ENCODE measurements at regions not wholly inside any gene's neighbourhood (a gene's known extent, or its start where the extent isn't known, plus 50 kb on each side); places are given as distances from the start of the nearest gene placed in this dataset.
"Not testable (repeated sequence)": the region's sequence is repeated elsewhere in the genome, so short reads cannot be mapped to it uniquely, and the experiment has no call there.

DNA sequence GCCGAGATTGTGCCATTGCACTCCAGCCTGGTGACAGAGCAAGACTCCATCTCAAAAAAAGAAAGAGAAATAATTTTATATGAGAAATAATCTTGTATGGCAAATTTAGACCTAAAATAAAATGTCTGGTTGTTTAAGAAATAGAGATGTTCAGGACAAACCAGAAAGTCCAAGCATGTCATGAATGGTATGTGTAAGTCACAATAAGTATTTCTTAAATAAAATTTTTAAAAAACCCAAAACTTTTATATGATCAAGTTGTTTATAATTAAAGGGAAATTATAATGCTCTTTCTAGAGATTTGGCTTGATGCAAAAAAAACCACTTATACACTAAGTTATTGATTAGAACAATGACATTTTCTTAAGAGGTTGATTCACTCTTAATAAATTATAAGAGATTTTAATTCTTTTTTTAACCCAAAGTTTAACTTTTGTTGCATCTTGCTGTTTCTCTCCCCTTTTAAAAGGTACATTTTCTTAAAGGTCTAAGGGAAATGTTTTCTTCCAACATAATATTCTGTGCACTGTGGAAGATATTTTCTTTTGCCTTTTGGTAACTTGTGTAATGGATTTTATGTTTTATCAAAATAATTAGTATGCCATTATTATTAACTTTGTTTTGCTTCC, 105.7 kb downstream of the RTP4 start:
- DNase-seq, result no peak

DNA sequence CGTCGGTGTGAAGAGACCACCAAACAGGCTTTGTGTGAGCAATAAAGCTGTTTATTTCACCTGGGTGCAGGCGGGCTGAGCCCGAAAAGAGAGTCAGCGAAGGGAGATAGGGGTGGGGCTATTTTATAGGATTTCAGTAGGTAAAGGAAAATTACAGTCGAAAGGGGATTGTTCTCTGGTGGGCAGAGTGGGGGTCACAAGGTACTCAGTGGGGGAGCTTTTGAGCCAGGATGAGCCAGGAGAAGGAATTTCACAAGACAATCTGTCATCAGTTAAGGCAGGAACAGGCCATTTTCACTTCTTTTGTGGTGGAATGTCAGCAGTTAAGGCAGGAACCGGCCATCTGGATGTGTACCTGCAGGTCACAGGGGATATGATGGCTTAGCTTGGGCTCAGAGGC, 98.1 kb downstream of the RTP4 start:
- DNase-seq, result not testable (repeated sequence)

DNA sequence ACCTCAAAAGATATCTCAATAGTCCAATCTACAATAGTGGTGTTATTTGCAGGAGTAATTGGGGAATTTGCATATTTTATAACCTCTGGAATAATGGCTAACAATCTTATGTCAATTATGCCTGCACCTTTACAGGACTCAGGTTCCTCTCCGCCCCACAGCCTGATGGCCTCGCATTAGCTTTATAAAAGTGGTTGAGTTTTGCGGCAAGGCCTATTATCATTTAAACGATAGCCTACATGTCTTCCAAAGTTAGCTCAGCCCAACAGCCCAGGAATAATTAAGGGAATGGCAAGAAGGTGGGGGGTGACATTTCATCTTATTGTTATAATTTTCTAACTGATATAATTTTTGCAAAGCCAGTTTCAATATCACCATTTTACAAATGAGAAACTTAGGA, 97.3 kb downstream of the RTP4 start:
- DNase-seq, result no peak

DNA sequence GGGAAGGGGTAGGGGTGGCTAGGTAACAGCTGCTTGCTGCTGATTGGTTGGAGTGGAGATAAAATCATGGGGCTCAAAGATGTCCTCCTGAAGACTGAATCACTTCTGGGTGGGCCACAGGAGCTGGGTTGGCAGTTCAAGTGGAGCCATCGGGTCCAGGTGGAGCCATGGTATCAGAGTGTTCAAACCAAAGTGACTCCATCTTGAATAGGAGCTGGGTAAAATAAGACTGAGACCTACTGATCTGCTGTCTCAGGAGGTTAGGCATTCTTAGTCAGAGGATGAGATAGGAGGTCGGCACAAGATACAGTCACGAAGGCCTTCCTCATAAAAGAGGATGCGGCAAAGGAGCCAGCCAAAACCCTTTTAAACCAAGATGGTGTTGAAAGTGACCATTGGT, 96.5 kb downstream of the RTP4 start:
- DNase-seq, result no peak

DNA sequence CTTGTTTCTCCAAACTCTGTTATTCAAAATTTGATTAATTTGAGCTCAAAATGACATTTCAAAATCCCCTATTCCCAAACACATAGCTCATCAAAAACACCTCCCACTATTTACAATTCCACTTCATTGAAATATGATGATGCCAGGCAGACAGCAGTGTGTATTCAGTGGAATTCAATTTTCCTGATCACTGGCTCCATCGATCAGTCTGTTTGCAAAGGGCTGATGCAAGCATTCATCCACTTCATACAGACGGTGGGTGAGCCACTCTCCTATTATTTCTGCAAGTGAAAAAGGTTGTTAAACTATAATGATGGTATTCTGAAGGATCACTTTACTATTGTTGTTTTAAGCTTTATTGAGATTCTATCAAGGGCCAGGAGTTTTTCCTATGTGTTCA, 90.7 kb downstream of the RTP4 start:
- DNase-seq, result no peak

DNA sequence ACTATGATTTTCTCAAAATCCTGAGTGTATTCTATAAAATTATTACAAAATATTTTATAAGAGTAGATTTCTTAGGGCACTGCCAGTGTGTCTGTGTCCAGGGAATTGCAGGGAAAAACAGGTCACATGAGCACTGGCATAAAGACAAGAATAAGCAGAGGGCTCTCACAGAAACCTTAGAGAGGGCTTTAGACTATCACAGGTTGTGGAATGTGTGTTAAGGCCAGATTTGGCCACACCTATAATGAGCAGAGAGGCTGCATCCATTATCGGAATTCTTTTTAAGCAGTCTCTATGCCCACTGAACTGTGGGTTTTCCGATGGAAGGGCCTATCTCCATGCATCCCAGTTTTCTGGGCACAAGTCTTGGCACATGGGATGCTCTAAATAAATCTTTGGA, 90.2 kb downstream of the RTP4 start:
- DNase-seq, result no peak

DNA sequence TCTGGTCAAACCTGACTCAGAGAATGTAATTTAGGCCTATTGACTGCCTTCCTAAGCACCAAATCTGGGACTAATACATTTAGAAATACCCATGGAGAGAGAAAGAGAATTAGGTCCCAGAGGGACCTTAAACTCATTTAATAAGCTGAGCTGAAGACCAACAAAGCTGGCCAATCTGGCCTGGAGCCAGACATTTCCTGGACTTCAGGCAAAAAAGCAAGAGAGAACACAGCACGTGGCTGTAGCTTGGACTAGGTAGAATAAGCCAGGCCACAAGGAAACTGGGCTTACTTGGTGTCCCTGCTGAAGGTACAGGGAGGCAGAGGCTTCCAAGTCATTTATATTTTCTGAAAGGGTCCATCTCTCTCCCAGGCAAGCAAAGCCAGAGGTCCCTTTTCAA, 88.1 kb downstream of the RTP4 start:
- DNase-seq, result no peak

DNA sequence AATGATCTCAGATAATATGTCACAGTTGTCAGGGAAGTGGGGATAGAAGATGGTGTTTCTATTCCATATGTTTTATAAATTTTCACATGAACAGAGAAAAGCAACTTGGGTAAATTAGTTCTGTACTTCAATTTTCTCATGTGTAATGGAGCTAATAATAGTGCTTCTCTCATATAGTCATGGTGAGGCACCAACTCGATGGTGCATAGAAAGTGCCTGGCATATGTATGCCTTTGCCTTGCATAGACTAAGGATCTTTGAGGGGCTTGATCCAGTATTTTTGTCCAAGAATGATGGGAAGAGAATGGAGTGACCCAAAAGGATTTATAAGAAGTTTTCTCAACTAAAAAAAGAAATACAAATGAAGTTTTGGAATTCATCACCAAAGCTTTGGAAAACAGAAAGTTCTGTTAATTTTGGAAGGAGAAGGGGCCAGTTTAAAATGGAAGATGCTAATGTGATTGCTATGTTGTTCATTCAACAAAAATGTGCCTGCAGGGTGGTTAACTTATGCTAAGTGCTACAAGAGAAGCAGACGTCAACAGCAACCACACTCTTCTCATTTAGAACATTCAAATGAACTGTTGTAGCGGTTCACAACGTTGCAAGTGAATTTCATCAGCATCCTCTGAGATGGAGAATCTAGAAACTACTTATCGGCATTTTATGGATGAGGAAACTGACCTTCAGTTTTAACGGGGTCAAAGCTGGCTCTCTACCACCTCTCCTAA, 86.1 kb downstream of the RTP4 start:
- no peak for DNase-seq

DNA sequence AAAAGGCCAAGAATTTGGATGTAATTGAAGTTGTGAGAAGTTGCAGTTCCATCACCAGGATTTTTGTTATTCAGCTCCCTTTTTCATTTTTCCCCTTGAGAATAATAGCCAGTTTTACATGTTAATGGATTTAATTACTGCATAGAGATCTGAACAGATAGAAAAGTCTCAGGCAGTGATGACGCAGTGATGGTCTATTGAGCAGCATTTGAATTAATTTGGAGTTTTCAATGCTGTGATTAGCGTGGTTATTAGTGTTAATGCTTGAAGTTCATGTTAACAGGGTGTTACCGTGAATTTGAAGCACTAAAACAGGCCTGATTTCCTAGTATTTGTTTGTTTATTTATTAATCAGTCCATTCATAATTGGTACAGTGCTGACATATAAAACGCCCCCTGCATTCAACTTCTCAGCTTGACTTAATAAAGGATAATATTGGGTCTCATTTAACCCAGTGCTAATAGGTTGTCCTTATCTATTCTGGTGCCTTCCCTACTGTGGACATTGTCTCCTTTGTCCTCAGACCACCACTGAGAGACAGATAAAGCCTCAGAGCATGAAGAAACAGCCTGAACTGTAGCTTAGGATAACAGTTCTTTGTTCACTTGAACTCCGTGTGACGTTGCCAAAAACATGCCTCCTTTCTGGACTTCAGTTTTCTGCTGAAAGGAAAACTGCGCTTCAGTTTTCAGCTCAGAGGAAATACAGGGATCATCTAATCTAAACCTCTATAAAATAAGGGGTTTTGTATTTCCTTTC, 82.4 kb downstream of the RTP4 start:
- DNase-seq, result no peak

DNA sequence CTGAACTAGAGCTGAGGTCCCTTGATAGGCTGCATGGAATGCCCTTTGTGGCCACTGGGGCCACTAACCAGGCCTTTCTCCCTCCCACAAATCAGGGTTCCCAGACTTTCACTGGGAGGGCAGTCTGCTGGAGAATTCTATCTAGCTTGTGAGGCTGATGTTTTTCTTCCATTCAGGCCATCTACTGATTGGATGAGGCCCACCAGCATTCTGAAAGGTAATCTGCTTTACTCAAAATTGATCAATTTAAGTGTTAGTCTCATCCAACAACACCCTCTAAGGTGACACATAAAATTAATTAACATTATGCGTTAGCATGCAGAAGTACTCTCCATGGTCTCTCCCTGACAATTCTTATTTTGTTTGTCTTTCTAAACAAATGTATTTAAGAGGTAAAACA, 80.5 kb downstream of the RTP4 start:
- no peak for DNase-seq

DNA sequence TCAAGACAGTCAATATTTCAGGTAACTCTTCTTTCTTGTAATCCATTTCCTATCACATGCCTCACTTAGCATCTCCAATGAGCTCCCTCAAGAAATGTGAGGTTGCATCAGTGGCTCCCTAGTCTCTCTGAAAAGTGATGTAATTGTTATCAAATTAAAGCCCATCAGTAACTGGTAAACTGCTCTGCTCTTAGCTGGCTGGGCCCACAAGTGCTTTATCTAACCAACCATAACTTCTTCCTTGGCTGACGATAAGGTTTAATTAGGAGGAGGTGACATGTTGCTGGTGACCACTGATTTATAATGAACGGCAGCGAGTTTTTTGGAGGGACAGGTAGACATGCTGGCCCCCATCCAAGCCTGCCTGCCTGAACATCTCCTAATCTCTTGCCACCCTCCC, 79.6 kb downstream of the RTP4 start:
- no peak for DNase-seq

DNA sequence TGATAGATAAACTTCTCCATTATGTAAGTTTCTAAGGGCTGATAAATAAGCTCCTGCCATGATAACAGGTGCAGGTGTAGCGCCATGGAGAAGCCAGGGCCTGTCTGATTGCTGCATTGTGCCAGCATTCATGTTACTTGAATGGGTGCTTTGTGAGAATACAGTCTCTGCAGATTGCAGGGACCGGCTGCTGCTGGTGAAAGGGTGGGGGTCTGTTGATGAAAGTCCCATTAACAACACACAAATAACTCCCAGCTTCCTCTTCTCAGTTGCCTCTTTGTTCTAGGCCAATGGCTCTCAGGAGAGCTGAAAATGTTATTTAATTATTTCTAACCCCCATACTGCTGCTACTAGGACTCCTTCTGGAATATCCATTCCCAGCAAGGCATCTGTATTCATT, 77.2 kb downstream of the RTP4 start:
- no peak for DNase-seq

DNA sequence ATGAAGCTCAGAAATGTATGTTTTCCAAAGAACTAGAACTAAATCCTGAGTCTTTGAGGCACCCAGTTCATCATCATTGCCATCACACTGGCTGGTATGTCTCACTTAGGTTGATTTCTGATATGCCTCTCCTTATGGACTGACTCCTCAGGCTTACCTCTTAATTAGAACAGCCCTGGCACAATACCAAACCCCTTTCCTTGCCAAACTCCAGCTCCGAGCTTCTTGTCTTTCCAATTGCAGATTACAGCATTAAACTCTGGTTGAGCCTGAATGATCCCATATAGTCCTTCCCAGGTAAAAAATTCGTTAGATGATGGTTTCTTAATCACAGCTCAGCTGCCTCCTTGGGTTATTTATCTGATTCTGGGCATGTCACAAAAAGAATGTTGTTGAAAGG, 66.3 kb downstream of the RTP4 start:
- no peak for DNase-seq

DNA sequence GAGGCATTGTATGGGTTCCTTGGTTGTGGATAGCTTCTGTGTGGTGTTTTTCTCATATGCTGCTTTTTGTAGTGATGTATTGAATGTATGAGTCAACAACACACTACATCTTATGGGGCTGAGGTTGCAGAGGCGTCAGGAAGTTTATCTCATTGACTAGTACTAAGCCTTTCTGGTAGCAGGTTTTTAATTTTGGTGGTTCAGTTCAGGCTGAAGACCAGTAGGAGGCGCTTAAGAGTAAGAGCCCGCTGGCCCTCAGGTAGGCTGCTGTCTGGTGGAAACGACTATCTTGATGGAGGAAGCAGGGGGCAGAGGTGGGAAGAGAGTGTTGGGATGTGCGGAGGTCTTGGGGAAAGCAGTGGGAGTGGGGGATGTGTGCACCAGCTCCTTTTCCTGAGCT, 62.4 kb downstream of the RTP4 start:
- DNase-seq, result no peak

Data from inflammatory macrophage (primary cell).